SU-DHL-6 (cell line): ENCODE measurements at regions not wholly inside any gene's neighbourhood (a gene's known extent, or its start where the extent isn't known, plus 50 kb on each side); places are given as distances from the start of the nearest gene placed in this dataset.

Experiments
- H2AFZ ChIP-seq: fragments of 200-600 bp; sonication (generic); 2 replicates; pipeline ENCODE4 v1.6.1; 2014; ENCODE audit warnings: low read depth, mild to moderate bottlenecking, moderate library complexity, mixed read lengths, antibody characterized with exemption, low read length; ENCODE audit not compliant: severe bottlenecking
- H3F3A ChIP-seq: fragments of 200-600 bp; shearing (Covaris generic); 2 replicates; pipeline ENCODE4 v1.6.0; 2016; ENCODE audit warnings: antibody characterized with exemption, mild to moderate bottlenecking; ENCODE audit not compliant: insufficient read depth
- H3K27ac ChIP-seq: fragments of 200-600 bp; sonication (generic); 2 replicates; pipeline ENCODE4 v1.5.1; 2016; ENCODE audit warnings: low read depth, mild to moderate bottlenecking, low read length, moderate library complexity, mixed read lengths
- H3K27me3 ChIP-seq: fragments of 200-600 bp; sonication (generic), shearing (Covaris generic); 2 replicates; pipeline ENCODE4 v1.6.0; 2014; ENCODE audit warnings: mild to moderate bottlenecking, low read length
- H3K36me3 ChIP-seq: fragments of 200-600 bp; sonication (generic); 2 replicates; pipeline ENCODE4 v1.6.1; 2014; ENCODE audit warnings: mild to moderate bottlenecking, low read length, mixed read lengths
- H3K4me2 ChIP-seq: fragments of 300-600, 200-600 bp; shearing (Covaris generic), sonication (generic); 2 replicates; pipeline ENCODE4 v1.6.0; 2014; ENCODE audit warnings: low read length, low read depth, mild to moderate bottlenecking; ENCODE audit not compliant: poor library complexity, severe bottlenecking
- H3K4me3 ChIP-seq: fragments of 200-600 bp; sonication (generic); 2 replicates; pipeline ENCODE4 v1.5.1; 2014; ENCODE audit warnings: antibody characterized with exemption, low read length, mild to moderate bottlenecking, mixed read lengths; ENCODE audit not compliant: insufficient read depth, poor library complexity, severe bottlenecking
- H3K79me2 ChIP-seq: fragments of 200-600 bp; sonication (generic); 2 replicates; pipeline ENCODE4 v1.6.1; 2014; ENCODE audit warnings: mild to moderate bottlenecking, low read length, moderate library complexity; ENCODE audit not compliant: insufficient read depth
- H3K9ac ChIP-seq: fragments of 200-600 bp; sonication (generic); 2 replicates; pipeline ENCODE4 v1.7.0; 2014; ENCODE audit warnings: mild to moderate bottlenecking, low read length
- H3K9me2 ChIP-seq: fragments of 200-600 bp; sonication (generic); replicated peaks from 2 replicates; pipeline ENCODE4 v1.6.1; 2014; ENCODE audit warnings: low read length; ENCODE audit not compliant: insufficient read depth
- H3K9me3 ChIP-seq: fragments of 200-600 bp; sonication (generic); 2 replicates; pipeline ENCODE4 v1.6.1; 2014; ENCODE audit warnings: low read length, mixed read lengths; ENCODE audit not compliant: insufficient read depth
- H4K20me1 ChIP-seq: fragments of 200-600 bp; sonication (generic); 2 replicates; pipeline ENCODE4 v1.6.1; 2014; ENCODE audit warnings: low read depth, mild to moderate bottlenecking, antibody characterized with exemption, low read length, moderate library complexity, mixed read lengths
- EZH2phosphoT487 ChIP-seq: fragments of 200-600 bp; sonication (generic), shearing (Covaris generic); conservative IDR thresholded peaks from 2 replicates; pipeline ENCODE4 v1.6.1; 2018; ENCODE audit warnings: mild to moderate bottlenecking, antibody characterized with exemption, low read length, moderate library complexity, mixed read lengths
- TF ChIP-seq, protein P1 (sequence below): fragments of 200-600 bp; sonication (generic); IDR thresholded peaks from one replicate; pipeline ENCODE4 v1.5.1; 2017; ENCODE audit warnings: antibody characterized with exemption, mild to moderate bottlenecking, low read length, moderate library complexity; ENCODE audit not compliant: insufficient read depth, poor library complexity, severe bottlenecking

DNA sequence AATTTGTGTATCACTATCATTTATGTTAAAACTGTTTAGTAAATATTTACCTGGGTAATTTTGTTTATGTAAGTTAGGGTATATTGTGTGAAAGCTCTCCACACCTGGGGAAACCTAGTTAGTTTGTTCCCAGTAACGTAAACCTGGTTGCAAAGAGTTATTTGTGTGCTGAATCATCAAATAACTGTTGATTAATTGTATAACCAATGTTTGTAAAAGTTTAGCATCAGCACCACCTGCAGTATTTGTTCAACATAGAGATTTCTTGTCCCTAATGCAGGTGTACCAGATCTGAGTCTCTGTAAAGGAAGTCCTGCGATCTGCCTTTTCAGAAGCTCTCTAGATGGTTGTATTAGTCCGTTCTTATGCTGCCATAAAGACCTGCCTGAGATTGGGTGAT lies 440.4 kb downstream of the COL12A1 start:
- no peaks in the 10 kb centered on the region for H3K9me2 ChIP-seq
- no peak overlapping the region for H3K9ac ChIP-seq
- H3K27me3 ChIP-seq, result no peaks in the 10 kb centered on the region
- TF ChIP-seq, protein P1, sequence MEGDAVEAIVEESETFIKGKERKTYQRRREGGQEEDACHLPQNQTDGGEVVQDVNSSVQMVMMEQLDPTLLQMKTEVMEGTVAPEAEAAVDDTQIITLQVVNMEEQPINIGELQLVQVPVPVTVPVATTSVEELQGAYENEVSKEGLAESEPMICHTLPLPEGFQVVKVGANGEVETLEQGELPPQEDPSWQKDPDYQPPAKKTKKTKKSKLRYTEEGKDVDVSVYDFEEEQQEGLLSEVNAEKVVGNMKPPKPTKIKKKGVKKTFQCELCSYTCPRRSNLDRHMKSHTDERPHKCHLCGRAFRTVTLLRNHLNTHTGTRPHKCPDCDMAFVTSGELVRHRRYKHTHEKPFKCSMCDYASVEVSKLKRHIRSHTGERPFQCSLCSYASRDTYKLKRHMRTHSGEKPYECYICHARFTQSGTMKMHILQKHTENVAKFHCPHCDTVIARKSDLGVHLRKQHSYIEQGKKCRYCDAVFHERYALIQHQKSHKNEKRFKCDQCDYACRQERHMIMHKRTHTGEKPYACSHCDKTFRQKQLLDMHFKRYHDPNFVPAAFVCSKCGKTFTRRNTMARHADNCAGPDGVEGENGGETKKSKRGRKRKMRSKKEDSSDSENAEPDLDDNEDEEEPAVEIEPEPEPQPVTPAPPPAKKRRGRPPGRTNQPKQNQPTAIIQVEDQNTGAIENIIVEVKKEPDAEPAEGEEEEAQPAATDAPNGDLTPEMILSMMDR, result no peak
- no peak for TF ChIP-seq EZH2phosphoT487
- no peaks in the 10 kb centered on the region for H3K79me2 ChIP-seq
- H3K4me3 ChIP-seq, result no peak overlapping the region
- H3K27ac ChIP-seq, result no peak overlapping the region
- no peak overlapping the region for H3K4me2 ChIP-seq
- no peaks in the 10 kb centered on the region for H3K9me3 ChIP-seq
- no peaks in the 10 kb centered on the region for H3K36me3 ChIP-seq
- H3F3A ChIP-seq, result no peaks in the 10 kb centered on the region
- H4K20me1 ChIP-seq, result no peaks in the 10 kb centered on the region
- H2AFZ ChIP-seq, result no peak overlapping the region

DNA sequence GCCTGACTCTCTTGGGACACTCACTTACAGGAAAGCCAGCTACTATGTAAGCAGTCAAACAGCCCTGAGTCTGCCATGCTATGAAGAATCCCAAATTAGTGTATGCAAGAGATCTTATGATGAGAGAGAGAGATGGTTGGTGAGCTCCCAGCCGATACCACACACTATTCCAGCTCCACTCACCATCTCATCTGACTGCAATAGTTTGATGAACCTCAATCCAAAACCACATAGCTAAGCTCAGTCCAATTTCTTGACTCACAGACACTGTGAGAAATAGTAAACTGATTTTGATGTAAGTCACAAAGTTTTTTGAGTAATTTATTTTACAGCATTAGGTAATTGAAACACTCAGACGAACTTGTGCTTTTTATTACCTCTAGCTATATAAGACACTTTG lies 441.4 kb downstream of the COL12A1 start:
- H3K4me2 ChIP-seq, result no peak overlapping the region
- TF ChIP-seq EZH2phosphoT487, result no peak
- TF ChIP-seq, protein P1, result no peak
- no peaks in the 10 kb centered on the region for H3K27me3 ChIP-seq
- H4K20me1 ChIP-seq, result no peaks in the 10 kb centered on the region
- H3K9ac ChIP-seq, result no peak overlapping the region
- no peak overlapping the region for H2AFZ ChIP-seq
- H3F3A ChIP-seq, result no peaks in the 10 kb centered on the region
- no peak overlapping the region for H3K27ac ChIP-seq
- H3K4me3 ChIP-seq, result no peak overlapping the region
- no peaks in the 10 kb centered on the region for H3K79me2 ChIP-seq
- no peaks in the 10 kb centered on the region for H3K9me3 ChIP-seq
- no peaks in the 10 kb centered on the region for H3K9me2 ChIP-seq
- no peaks in the 10 kb centered on the region for H3K36me3 ChIP-seq

GRCh38 chr6:74762841-74763240 lies 443.0 kb downstream of the COL12A1 start:
- Histone ChIP-seq H4K20me1 (no peaks in the 10 kb centered on the region), H3K4me3 (no peak overlapping the region), H3K4me2 (no peak overlapping the region), H3K9me2 (no peaks in the 10 kb centered on the region), H3K36me3 (no peaks in the 10 kb centered on the region), H3K9ac (no peak overlapping the region), H2AFZ (no peak overlapping the region), H3K79me2 (no peaks in the 10 kb centered on the region), H3K27ac (no peak overlapping the region), H3K9me3 (no peaks in the 10 kb centered on the region), H3K27me3 (no peaks in the 10 kb centered on the region), H3F3A (no peaks in the 10 kb centered on the region)
- no peak for TF ChIP-seq EZH2phosphoT487
- TF ChIP-seq, protein P1, result no peak
